Liver (tissue), 8 donors: ENCODE measurements at regions not wholly inside any gene's neighbourhood (a gene's known extent, or its start where the extent isn't known, plus 50 kb on each side); places are given as distances from the start of the nearest gene placed in this dataset.

ENCODE experiments used
- DNase-seq: peaks from one replicate; pipeline ENCODE4 v3.0.0-alpha.2; 2017; ENCODE audit warnings: low spot score
- H3K27ac ChIP-seq, 2 donors: one replicate each; pipeline ENCODE4 v1.7.0; 2013; ENCODE audit warnings: inconsistent platforms in 2 of 2, low read length in 2 of 2, control low read depth in 1 of 2, low read depth in 1 of 2, mild to moderate bottlenecking in 1 of 2
- H3K27me3 ChIP-seq, 4 donors: one replicate each; pipeline versions ENCODE4 v1.6.1 to v1.7.0; 2013; ENCODE audit warnings: low read length in 3 of 4, inconsistent platforms in 1 of 4, mild to moderate bottlenecking in 1 of 4, moderate library complexity in 1 of 4; ENCODE audit not compliant: control insufficient read depth in 4 of 4, insufficient read depth in 4 of 4
- H3K36me3 ChIP-seq, 4 donors: one replicate each; pipeline versions ENCODE4 v1.6.1 to v1.7.0; 2013; ENCODE audit warnings: low read length in 3 of 4, mild to moderate bottlenecking in 3 of 4, low read depth in 1 of 4, moderate library complexity in 1 of 4; ENCODE audit not compliant: control insufficient read depth in 4 of 4, insufficient read depth in 3 of 4
- H3K4me1 ChIP-seq, 4 donors: one replicate each; pipeline versions ENCODE4 v1.6.1 to v1.7.0; 2013; ENCODE audit warnings: low read length in 3 of 4, mild to moderate bottlenecking in 3 of 4, moderate library complexity in 1 of 4; ENCODE audit not compliant: control insufficient read depth in 4 of 4, insufficient read depth in 4 of 4
- H3K4me3 ChIP-seq, 3 donors: one replicate each; pipeline versions ENCODE4 v1.6.1 to v1.7.0; 2013; ENCODE audit warnings: low read length in 3 of 3, control low read depth in 1 of 3, low read depth in 1 of 3, mild to moderate bottlenecking in 1 of 3
- H3K9ac ChIP-seq, 2 donors: one replicate each; pipeline ENCODE4 v1.7.0; 2013; ENCODE audit warnings: low read length in 2 of 2, mild to moderate bottlenecking in 2 of 2, moderate library complexity in 2 of 2, control low read depth in 1 of 2, low read depth in 1 of 2
- H3K9me3 ChIP-seq, 4 donors: one replicate each; pipeline versions ENCODE4 v1.6.1 to v1.7.0; 2013; ENCODE audit warnings: low read length in 3 of 4; ENCODE audit not compliant: control insufficient read depth in 4 of 4
- ATF3 ChIP-seq: IDR thresholded peaks from 2 replicates; pipeline ENCODE4 v1.6.1; 2016; ENCODE audit warnings: antibody characterized with exemption
- CTCF ChIP-seq: fragments of 150-350 bp; IDR thresholded peaks from 2 replicates; pipeline ENCODE4 v1.5.1; 2017; ENCODE audit warnings: improper control_type of control experiment, low read depth, low read length; ENCODE audit not compliant: missing input control
- EGR1 ChIP-seq, 2 donors: IDR thresholded peaks; 2 replicates each; pipeline ENCODE4 v1.6.1; 2016 to 2018; ENCODE audit warnings: antibody characterized with exemption in 2 of 2, low read depth in 2 of 2
- FOXA1 ChIP-seq: IDR thresholded peaks from 2 replicates; pipeline ENCODE4 v1.6.1; 2016; ENCODE audit warnings: antibody characterized with exemption
- FOXA2 ChIP-seq: IDR thresholded peaks from 2 replicates; pipeline ENCODE4 v1.6.1; 2016; ENCODE audit warnings: antibody characterized with exemption
- GABPA ChIP-seq, 2 donors: IDR thresholded peaks in 1 of 2; conservative IDR thresholded peaks in 1 of 2; 2 replicates each; pipeline ENCODE4 v1.6.1; 2016; ENCODE audit warnings: antibody characterized with exemption in 2 of 2, mild to moderate bottlenecking in 1 of 2, moderate library complexity in 1 of 2
- HNF4A ChIP-seq, 2 donors: conservative IDR thresholded peaks; 2 replicates each; pipeline ENCODE4 v1.6.1; 2016; ENCODE audit warnings: antibody characterized with exemption in 2 of 2, mild to moderate bottlenecking in 2 of 2
- HNF4G ChIP-seq: IDR thresholded peaks from 2 replicates; pipeline ENCODE4 v1.6.1; 2016; ENCODE audit warnings: antibody characterized with exemption
- JUND ChIP-seq, 2 donors: IDR thresholded peaks; 2 replicates each; pipeline ENCODE4 v1.6.1; 2016; ENCODE audit warnings: antibody characterized with exemption in 2 of 2
- NR2F2 ChIP-seq: IDR thresholded peaks from 2 replicates; pipeline ENCODE4 v1.6.1; 2016; ENCODE audit warnings: antibody characterized with exemption
- RAD21 ChIP-seq, 2 donors: IDR thresholded peaks; 2 replicates each; pipeline ENCODE4 v1.6.1; 2016; ENCODE audit warnings: antibody characterized with exemption in 2 of 2, mild to moderate bottlenecking in 2 of 2
- RXRA ChIP-seq, 2 donors: IDR thresholded peaks; 2 replicates each; pipeline ENCODE4 v1.6.1; 2017 to 2018; ENCODE audit warnings: antibody characterized with exemption in 2 of 2, mild to moderate bottlenecking in 1 of 2
- TAF1 ChIP-seq: conservative IDR thresholded peaks from 2 replicates; pipeline ENCODE4 v1.6.1; 2016; ENCODE audit warnings: antibody characterized with exemption, mild to moderate bottlenecking
- YY1 ChIP-seq: IDR thresholded peaks from 2 replicates; pipeline ENCODE4 v1.6.1; 2016; ENCODE audit warnings: antibody characterized with exemption, mild to moderate bottlenecking
- ZBTB33 ChIP-seq: IDR thresholded peaks from 2 replicates; pipeline ENCODE4 v1.6.1; 2016; ENCODE audit warnings: antibody characterized with exemption
- WGBS: extraction: QIAGEN DNeasy Blood & Tissue Kit; methylation state at CpG from one replicate; pipeline ENCODE4 v1.1.7; 2013; 5-methylcytosine and 5-hydroxymethylcytosine counted together
- donor health status: healthy.
- donor health status: healthy.
- donor health status: healthy.
- donor health status: healthy.
- donor health status: healthy.

GRCh38 chr5:54927097-54927746, 58.2 kb downstream of the ESM1 start:
- Histone ChIP-seq H3K9me3 (peaks cover 0 to 7% (median 1%) of the 10 kb centered on the region in 4 donors), H3K9ac (no peak overlapping the region), H3K27me3 (peaks cover 0 to 3% (median 0%) of the 10 kb centered on the region in 4 donors), H3K36me3 (no peaks in the 10 kb centered on the region), H3K27ac (no peak overlapping the region), H3K4me3 (no peak overlapping the region), H3K4me1 (no peaks in the 10 kb centered on the region)
- no peak for DNase-seq
- TF ChIP-seq FOXA2 (no peak), NR2F2 (no peak), HNF4G (no peak), JUND (IDR thresholded peaks at IDR 0.05) (no peak), YY1 (no peak), ZBTB33 (no peak), ATF3 (no peak), TAF1 (no peak), CTCF (no peak), FOXA1 (no peak), HNF4A (conservative IDR thresholded peaks at IDR 0.05) (no peak), RXRA (IDR thresholded peaks at IDR 0.05) (no peak), EGR1 (IDR thresholded peaks at IDR 0.05; ENCODE audit: low read depth in 2 of 2) (no peak)
- 58% methylated on average over 4 of the region's 4 CpGs for WGBS

GRCh38 chr5:54924487-54924886, 60.9 kb downstream of the ESM1 start:
- no peak overlapping the region for H3K4me3 ChIP-seq
- H3K27me3 ChIP-seq = no peaks in the 10 kb centered on the region
- no peak for DNase-seq
- H3K9me3 ChIP-seq = peaks cover 0 to 7% (median 1%) of the 10 kb centered on the region in 4 donors
- H3K36me3 ChIP-seq = no peaks in the 10 kb centered on the region
- H3K27ac ChIP-seq = no peak overlapping the region
- H3K9ac ChIP-seq = no peak overlapping the region
- TF ChIP-seq RXRA (IDR thresholded peaks at IDR 0.05) = no peak
- TF ChIP-seq TAF1 = no peak
- TF ChIP-seq NR2F2 = no peak
- no peak for TF ChIP-seq FOXA1
- TF ChIP-seq CTCF = no peak
- TF ChIP-seq ZBTB33 = no peak
- no peak for TF ChIP-seq JUND (IDR thresholded peaks at IDR 0.05)
- no peak for TF ChIP-seq HNF4A (conservative IDR thresholded peaks at IDR 0.05)
- no peak for TF ChIP-seq RAD21 (IDR thresholded peaks at IDR 0.05)
- TF ChIP-seq HNF4G = no peak
- no peak for TF ChIP-seq GABPA (IDR thresholded peaks at IDR 0.05 in 1 of 2, conservative IDR thresholded peaks at IDR 0.05 in 1 of 2)
- no peak for TF ChIP-seq ATF3
- H3K4me1 ChIP-seq = no peaks in the 10 kb centered on the region
